B cell (primary cell): ENCODE measurements at regions not wholly inside any gene's neighbourhood (a gene's known extent, or its start where the extent isn't known, plus 50 kb on each side); places are given as distances from the start of the nearest gene placed in this dataset.

Source experiments
- CTCF ChIP-seq: fragments of 200-600 bp; IDR thresholded peaks from one replicate; pipeline ENCODE4 v1.8.0; 2022; ENCODE audit warnings: antibody characterized with exemption, mild to moderate bottlenecking
- EZH2 ChIP-seq: IDR thresholded peaks from 2 replicates; pipeline ENCODE4 v1.6.1; 2012; ENCODE audit warnings: borderline replicate concordance, low read depth, mild to moderate bottlenecking, moderate library complexity, low read length; ENCODE audit not compliant: insufficient read depth, poor library complexity, severe bottlenecking

GRCh38 chr15:92753591-92753990 is 98.0 kb upstream of the FAM174B start:
- no peak for TF ChIP-seq CTCF
- TF ChIP-seq EZH2 = no peak
